Breast epithelium (tissue), 4 donors: ENCODE measurements at regions not wholly inside any gene's neighbourhood (a gene's known extent, or its start where the extent isn't known, plus 50 kb on each side); places are given as distances from the start of the nearest gene placed in this dataset.

Experiments
- DNase-seq, 2 donors: peaks; one replicate each; pipeline ENCODE4 v3.0.0-alpha.2; 2019; ENCODE audit warnings: low spot score in 2 of 2
- H3K27ac ChIP-seq, 2 donors: fragments of 200-600 bp; sonication (generic) in 1 of 2; one replicate each; pipeline ENCODE4 v1.5.1; 2016 to 2019; ENCODE audit warnings: mild to moderate bottlenecking in 1 of 2
- H3K27me3 ChIP-seq, 2 donors: fragments of 200-600 bp; sonication (generic) in 1 of 2; one replicate each; pipeline versions ENCODE4 v1.5.1 to v1.6.0; 2017 to 2019; ENCODE audit warnings: control low read depth in 1 of 2, mild to moderate bottlenecking in 1 of 2
- H3K36me3 ChIP-seq: fragments of 200-600 bp; one replicate; pipeline ENCODE4 v1.5.1; 2019
- H3K4me1 ChIP-seq, 2 donors: fragments of 200-600 bp; sonication (generic); one replicate each; pipeline ENCODE4 v1.5.1; 2016 to 2019; ENCODE audit warnings: control low read depth in 1 of 2
- H3K4me3 ChIP-seq, 3 donors: fragments of 200-600 bp; sonication (generic); 1 replicate in 2 of 3; 2 replicates in 1 of 3; pipeline ENCODE4 v1.5.1; 2016 to 2019; ENCODE audit warnings: mild to moderate bottlenecking in 3 of 3, moderate library complexity in 2 of 3
- H3K9me3 ChIP-seq, 2 donors: fragments of 200-600 bp; sonication (generic) in 1 of 2; one replicate each; pipeline ENCODE4 v1.5.1; 2016 to 2019; ENCODE audit warnings: control low read depth in 1 of 2
- POLR2A ChIP-seq: fragments of 450-650 bp; IDR thresholded peaks from one replicate; pipeline ENCODE4 v1.6.1; 2016; ENCODE audit warnings: antibody characterized with exemption, mild to moderate bottlenecking, moderate library complexity
- POLR2AphosphoS5 ChIP-seq, 3 donors: sonication (generic); formaldehyde crosslinking; IDR thresholded peaks; one replicate each; pipeline ENCODE4 v1.6.1; 2017; ENCODE audit warnings: antibody characterized with exemption in 3 of 3
- intact Hi-C: fragments of 100-400 bp; cut with DNase I; formaldehyde crosslinking; loops from one replicate; pipeline ENCODE4 v1.15.1; 2023; ENCODE audit warnings: low total_unique reads
- TF ChIP-seq, protein P1 (sequence below), 3 donors: fragments of 450-650 bp; IDR thresholded peaks; one replicate each; pipeline ENCODE4 v1.5.1; 2016 to 2017; ENCODE audit warnings: antibody characterized with exemption in 3 of 3, mild to moderate bottlenecking in 3 of 3, moderate library complexity in 3 of 3

DNA sequence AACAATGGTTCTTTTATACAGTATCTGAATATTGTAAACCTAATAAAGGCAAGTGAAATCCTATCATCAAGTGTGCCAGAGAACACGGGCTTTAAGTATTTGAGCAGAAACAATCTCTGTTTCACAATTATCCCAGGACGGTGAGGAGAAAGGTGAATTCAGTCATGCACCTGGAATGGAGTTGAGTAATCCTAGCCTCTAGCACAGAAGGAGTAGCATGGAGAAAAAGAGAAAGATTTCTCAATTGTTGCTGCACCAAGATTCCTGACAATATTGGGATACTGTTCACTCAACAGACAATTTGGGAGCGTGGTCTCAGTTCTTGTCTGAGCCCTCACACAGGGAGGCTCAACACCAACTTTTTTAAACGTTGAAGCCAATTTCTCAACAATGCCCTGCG is 510.6 kb downstream of the SOX11 start:
- H3K36me3 ChIP-seq: no peaks in the 10 kb centered on the region
- H3K9me3 ChIP-seq: peaks cover 0 to 6% of the 10 kb centered on the region in 2 donors
- no peaks in the 10 kb centered on the region for H3K4me1 ChIP-seq
- no peak overlapping the region for H3K4me3 ChIP-seq
- TF ChIP-seq POLR2AphosphoS5 (IDR thresholded peaks at IDR 0.05): no peak
- TF ChIP-seq POLR2A: no peak
- TF ChIP-seq, protein P1, sequence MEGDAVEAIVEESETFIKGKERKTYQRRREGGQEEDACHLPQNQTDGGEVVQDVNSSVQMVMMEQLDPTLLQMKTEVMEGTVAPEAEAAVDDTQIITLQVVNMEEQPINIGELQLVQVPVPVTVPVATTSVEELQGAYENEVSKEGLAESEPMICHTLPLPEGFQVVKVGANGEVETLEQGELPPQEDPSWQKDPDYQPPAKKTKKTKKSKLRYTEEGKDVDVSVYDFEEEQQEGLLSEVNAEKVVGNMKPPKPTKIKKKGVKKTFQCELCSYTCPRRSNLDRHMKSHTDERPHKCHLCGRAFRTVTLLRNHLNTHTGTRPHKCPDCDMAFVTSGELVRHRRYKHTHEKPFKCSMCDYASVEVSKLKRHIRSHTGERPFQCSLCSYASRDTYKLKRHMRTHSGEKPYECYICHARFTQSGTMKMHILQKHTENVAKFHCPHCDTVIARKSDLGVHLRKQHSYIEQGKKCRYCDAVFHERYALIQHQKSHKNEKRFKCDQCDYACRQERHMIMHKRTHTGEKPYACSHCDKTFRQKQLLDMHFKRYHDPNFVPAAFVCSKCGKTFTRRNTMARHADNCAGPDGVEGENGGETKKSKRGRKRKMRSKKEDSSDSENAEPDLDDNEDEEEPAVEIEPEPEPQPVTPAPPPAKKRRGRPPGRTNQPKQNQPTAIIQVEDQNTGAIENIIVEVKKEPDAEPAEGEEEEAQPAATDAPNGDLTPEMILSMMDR (IDR thresholded peaks at IDR 0.05): no peak
- peak overlapping the region; percentile 63 to 68 for H3K27ac ChIP-seq
- H3K27me3 ChIP-seq: no peaks in the 10 kb centered on the region
- intact Hi-C loops: no loop called here
- DNase-seq: no peak

DNA sequence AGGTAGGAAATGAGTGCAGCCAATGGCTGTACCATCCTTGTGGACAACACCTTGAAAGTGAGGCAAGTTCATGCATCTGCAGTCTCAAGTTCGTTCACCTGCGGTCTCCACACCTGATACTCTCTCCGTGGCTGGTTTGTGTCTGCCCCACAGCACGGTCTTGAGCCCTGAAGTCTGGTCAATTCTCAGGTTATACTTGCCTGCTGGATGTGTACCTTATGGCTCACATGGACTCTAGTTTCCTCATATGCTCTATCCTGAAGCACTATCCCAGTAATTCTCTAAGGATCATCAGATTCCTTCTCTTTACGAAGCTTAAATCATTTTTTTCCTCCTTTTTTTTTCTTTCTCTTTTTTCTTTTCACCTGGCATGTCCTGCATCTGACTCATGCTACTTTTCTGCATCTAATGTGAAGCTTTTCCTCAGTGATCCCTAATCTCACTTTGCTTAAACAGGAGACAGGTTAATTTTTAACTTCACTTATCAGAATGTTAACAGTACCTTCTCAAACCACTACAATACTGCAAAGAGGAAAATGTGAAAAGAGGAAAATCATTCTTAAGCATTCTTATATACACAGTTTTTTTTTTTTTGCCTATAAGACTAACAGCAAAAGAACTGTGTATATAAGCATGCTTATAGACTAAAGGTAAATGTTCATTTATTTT is 511.2 kb downstream of the SOX11 start:
- intact Hi-C loops: no loop called here
- H3K9me3 ChIP-seq: peaks cover 0 to under 1% of the 10 kb centered on the region in 2 donors

DNA sequence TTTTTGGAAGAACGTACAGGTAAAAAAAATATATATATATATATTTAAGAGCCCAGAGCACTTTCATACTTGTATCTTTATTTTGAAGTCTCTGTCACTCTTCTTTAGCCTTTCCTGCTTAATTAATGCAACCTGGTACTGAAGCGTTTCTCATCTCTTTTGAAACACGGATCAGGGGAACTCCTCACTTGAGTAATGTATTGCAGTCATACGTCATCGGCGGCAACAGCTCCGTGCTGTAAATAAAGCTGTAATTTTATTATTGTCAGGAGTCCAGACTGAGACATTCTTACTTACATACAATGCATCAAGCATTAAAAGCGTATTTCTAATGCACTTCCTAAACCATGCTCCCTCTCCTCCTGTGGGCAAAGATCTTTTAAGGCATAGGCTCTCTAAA is 514.7 kb downstream of the SOX11 start:
- DNase-seq: no peak
- H3K4me3 ChIP-seq: no peak overlapping the region
- no peaks in the 10 kb centered on the region for H3K27me3 ChIP-seq
- no peaks in the 10 kb centered on the region for H3K4me1 ChIP-seq
- H3K36me3 ChIP-seq: no peaks in the 10 kb centered on the region
- no peak overlapping the region for H3K27ac ChIP-seq
- TF ChIP-seq POLR2AphosphoS5 (IDR thresholded peaks at IDR 0.05): no peak
- TF ChIP-seq, protein P1 (IDR thresholded peaks at IDR 0.05): no peak
- TF ChIP-seq POLR2A: no peak
- intact Hi-C loops: no loop called here
- no peaks in the 10 kb centered on the region for H3K9me3 ChIP-seq

More for the DNA sequence above, 511.2 kb downstream of the SOX11 start:
- peak overlapping the region; percentile 54 to 63 for H3K27ac ChIP-seq
- no peaks in the 10 kb centered on the region for H3K36me3 ChIP-seq
- no peak overlapping the region for H3K4me3 ChIP-seq
- no peak for DNase-seq
- no peaks in the 10 kb centered on the region for H3K27me3 ChIP-seq
- TF ChIP-seq, protein P1 (IDR thresholded peaks at IDR 0.05): no peak
- TF ChIP-seq POLR2A (no peak), POLR2AphosphoS5 (IDR thresholded peaks at IDR 0.05) (no peak)
- H3K4me1 ChIP-seq: no peaks in the 10 kb centered on the region

DNA sequence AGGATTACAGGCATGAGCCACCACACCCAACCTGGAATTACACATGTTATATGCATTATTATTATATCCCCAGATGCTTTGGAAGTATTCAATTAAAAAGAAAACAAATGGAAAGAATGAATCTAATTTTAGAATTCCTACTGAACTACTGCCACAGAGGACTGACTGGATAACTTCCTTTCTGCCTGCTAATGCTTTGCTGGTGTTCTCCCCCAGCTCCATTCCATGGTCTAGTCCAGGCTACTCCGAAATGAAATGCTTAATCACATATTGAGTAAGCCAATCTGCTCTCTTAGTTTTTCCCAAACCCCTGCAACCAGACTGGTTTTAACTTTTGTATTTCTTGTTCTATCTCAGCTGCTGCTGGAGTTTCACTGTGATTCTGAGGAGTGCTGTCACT is 519.1 kb downstream of the SOX11 start:
- Histone ChIP-seq H3K27ac (no peak overlapping the region), H3K4me1 (no peaks in the 10 kb centered on the region), H3K27me3 (no peaks in the 10 kb centered on the region), H3K36me3 (no peaks in the 10 kb centered on the region), H3K4me3 (no peak overlapping the region), H3K9me3 (no peaks in the 10 kb centered on the region)
- intact Hi-C loops: no loop called here
- TF ChIP-seq, protein P1 (IDR thresholded peaks at IDR 0.05): no peak
- TF ChIP-seq POLR2A: no peak
- no peak for TF ChIP-seq POLR2AphosphoS5 (IDR thresholded peaks at IDR 0.05)
- DNase-seq: no peak

DNA sequence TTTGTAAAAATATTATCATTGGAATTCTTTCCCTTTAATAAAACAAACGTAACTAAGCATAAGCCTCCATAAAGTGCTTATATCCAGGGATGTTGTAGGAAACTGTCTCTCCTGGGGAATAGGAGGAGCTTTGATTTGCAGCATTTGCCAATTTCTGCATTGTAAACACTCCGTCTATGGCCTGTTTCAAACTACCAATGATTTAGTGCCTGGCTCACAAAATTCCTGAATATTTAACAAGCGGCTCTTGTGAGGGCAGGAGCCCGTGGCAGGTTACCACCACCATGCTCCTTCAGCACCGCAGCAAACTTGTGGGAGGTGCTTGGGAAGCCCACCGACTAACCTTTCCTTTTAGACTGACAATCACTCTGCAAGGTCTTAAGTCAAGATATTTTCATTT is 520.3 kb downstream of the SOX11 start:
- no peaks in the 10 kb centered on the region for H3K27me3 ChIP-seq
- TF ChIP-seq, protein P1 (IDR thresholded peaks at IDR 0.05): no peak
- TF ChIP-seq POLR2AphosphoS5 (IDR thresholded peaks at IDR 0.05) (no peak), POLR2A (no peak)
- no peak overlapping the region for H3K4me3 ChIP-seq
- no peaks in the 10 kb centered on the region for H3K9me3 ChIP-seq
- no peaks in the 10 kb centered on the region for H3K4me1 ChIP-seq
- no peaks in the 10 kb centered on the region for H3K36me3 ChIP-seq
- no peak for DNase-seq
- intact Hi-C loops: no loop called here
- H3K27ac ChIP-seq: no peak overlapping the region
